HG02943 (cell line): ENCODE measurements at regions not wholly inside any gene's neighbourhood (a gene's known extent, or its start where the extent isn't known, plus 50 kb on each side); places are given as distances from the start of the nearest gene placed in this dataset.
"Not testable (repeated sequence)": the region's sequence is repeated elsewhere in the genome, so short reads cannot be mapped to it uniquely, and the experiment has no call there.

Experiments used
- ATAC-seq: cut with Tn5 transposase; IDR thresholded peaks from one replicate; pipeline ENCODE4 v1.9.1; 2021; ENCODE audit warnings: mild to moderate bottlenecking, low read depth, moderate library complexity; ENCODE audit not compliant: unreplicated experiment

DNA sequence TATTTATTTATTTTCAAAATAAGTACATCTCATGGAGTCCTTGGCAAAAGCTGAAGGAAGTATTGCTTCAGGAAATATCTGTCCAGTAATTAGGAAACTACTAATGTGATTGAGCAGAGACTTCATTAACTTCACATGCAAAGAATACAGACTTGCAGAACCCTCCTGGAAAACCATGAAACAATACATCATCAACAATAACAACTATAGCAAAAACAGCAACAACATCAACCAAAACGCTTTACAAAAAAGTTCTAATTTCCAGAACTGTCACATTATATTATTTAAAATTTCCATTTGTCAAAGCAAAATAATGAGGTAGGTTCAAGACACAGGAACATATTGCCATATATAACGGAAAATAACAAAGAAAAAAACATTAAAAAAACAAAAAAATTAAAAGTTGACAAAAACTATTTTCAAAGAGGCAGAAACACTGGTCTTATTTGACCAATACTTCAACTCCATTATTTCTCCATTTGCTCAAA, 79.8 kb upstream of the TOP3B start:
- ATAC-seq, result no peak

DNA sequence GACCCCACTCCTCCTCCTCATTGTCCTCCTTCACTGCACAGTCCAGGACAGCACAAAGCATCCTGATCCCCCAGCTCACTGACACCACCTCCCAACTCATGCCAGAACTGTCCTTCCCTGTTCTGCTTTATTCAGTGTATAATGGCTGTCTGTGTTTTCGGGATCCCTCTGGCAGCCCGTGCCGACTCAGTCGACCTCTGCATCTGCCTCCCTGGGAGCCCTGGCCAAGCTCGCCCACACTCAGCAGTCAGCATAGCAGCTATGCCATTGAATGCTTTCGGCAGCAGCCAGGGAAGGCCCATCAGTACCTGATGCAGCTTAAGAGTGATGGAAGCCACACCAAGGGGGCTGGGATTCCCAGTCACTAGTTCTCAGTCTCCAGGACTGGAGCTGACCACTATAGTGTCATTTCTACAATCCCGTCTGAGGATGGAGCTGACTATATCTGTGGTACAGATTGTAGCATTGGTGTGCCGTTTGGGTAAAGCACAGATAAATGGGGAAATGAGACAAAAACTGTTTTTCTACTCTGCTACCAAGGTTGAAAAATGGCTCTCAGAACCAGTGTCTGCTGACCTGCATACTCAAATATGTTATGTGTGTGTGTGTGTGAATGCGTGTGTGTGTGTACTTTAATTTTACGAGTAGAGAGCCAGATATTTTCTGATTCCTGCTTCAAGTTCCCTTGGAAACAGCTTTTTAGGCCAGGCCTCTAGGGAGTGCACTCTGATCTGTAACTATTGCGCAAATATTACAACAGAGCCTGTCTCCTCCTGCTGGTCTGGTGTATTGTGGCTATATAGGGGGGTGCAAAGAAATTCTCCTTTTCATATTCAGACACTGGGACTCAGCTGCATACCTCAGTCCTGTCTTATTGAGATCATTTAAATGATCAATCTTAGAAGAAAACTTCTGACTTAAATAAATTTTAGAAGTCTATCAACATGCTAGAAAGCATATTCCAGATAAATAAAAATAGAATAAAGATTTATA, 78.8 kb upstream of the TOP3B start:
- ATAC-seq, result no peak

DNA sequence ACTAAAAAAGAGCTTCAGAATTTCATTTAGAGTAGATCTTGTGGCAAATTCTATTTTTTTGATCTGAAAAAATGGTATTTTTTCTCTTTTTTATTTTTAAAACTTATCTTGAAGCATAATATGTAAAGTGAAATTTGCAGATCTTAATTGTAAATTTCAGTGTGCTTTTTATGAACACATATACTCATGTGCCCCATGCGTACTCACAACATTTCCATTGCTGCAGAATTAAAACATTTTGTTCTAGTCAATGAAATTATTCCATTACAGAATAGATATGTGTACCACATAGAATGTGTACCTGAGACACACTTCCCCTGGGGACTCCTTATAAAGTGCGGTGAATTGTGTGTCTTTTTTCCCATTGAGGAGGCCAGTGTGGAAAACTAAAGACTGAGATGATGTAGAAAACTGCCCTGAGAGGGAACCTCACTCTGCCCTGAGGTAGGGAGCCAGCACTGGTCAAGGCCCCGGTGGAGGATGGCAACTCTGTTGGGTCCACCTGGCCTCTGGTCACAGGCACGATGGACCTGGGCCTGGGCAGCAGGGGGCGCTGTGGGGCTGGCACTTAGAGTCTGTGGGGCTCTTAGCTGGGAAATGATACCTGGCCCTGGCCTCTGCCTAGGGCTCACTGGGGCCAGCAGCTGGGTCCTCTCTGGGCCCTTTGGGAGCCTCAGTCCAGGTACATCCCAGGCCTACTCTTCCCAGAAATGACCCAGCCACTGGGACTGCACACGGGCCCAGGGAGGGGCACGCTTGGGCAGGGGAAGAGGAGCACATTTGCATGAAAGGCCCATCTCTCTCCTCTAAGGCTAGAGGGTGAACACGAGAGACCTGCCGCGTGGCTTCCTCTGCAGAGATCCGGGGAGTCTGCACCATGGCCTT, 77.9 kb upstream of the TOP3B start:
- ATAC-seq, result no peak

DNA sequence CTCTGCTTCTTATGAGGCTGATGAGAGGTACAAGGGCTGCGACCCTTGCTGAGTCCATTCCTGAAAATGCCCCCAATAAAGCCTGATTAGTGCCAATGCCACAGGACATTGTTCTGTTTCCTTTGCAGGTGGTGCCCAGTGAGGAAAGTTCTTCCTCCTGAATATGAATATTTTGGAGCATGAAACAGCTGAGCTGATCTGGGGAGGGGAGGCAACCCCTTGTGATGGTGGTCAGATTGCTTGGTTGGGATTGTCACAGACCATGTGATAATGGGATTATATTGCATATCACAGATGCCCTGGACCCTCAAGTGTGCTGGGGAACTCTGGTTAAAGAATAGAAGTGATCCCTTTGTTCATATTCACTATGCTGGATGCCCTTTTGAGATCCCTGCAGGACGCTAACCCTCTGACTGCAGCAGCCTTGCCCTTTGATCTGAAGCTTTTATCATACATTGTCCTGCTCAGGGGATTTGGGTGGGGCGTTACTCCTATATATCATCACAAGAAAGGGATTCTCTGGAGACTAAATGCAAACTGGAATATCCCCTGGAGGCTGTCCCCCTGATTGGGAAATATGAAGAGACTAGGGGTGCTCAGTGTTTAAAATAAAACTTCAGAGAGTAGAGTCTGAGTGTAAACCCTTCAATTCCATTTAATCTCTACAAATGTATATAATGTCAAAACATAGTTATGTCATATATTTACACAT, 76.9 kb upstream of the TOP3B start:
- no peak for ATAC-seq

DNA sequence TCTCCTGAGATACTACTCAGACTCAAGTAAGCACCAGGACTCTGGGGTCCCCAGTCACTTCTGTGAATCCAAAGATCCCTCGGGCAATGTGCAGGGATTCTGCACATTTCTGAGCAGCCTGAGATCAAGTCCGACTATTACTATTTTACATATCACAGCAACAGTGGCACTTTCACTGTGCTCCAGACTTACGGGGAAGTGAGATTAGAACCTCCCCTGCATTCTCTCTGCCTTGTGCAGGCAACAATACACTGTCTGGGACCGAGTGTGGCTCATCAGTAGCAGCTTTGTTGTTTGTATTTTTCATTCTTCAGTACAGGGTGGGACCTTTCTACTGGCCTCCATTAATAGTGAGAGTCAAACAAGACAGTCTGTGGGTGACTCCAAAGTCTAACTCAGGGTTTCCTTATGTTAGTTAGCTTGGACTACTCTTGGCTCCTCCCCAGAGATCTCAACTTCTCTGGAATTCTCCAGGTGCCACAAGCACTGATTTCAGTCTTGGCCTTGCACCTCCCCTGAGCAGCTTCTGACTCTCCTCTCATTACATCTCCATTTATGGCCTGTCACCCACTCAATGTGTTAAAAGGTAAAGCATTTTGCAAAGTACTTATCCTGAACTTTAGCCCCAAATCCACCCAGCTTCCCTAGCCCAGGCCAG, 76.2 kb upstream of the TOP3B start:
- ATAC-seq, result no peak

DNA sequence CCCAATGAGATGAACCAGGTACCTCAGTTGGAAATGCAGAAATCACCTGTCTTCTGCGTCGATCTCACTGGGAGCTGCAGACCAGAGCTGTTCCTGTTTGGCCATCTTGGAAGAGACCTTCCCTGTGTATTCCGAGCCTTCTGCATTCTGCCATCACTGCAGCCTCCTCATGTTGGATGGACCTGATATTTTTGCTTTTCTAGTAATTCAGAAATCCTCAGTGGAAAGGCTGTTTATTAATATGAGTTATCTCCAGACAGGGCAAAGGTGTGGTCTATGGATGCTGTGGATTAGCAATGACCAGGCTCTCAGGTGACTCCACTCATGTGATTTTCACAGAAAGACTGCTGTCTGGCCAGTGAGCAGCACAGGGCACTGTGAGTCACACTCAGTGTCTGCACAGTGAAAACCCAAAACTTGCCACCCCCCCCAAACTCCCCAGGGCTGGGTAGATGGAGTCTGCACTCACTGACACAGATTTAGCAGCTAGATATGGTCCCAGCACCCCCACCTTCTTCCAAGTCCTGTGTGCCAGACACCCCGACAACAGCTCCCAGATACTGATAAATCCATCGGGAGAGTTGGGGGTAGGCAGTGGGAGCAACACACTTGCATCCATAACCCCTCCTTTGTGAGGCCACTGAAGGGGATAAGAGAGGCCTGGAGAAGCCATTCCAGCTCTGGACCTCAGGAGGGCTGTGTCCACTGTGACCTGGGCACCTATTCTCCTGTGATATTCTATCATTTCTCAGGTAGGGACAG, 75.2 kb upstream of the TOP3B start:
- ATAC-seq, result no peak

DNA sequence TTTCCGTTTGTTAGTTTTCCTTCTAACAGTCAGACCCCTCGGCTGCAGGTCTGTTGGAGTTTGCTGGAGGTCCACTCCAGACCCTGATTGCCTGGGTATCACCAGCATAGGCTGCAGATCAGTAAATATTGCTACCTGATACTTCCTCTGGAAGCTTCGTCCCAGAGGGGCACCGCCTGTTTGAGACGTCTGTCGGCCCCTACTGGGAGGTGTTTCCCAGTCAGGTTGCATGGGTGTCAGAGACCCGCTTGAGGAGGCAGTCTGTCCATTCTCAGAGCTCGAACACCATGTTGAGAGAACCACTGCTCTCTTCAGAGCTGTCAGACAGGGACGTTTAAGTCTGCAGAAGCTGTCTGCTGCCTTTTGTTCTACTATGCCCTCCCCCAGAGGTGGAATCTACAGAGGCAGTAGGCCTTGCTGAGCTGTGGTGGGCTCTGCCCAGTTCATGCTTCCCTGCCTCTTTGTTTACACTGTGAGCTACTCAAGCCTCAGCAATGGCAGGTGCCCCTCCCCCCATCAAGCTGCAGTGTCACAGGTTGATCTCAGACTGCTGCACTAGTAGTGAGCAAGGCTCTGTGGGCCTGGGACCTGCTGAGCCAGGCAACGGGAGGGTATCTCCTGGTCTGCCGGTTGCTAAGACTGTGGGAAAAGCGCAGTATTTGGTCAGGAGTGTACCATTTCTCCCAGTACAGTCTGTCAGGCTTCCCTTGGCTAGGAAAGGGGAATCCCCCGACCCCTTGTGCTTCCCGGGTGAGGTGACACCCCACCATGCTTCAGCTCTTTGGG, 74.4 kb upstream of the TOP3B start:
- ATAC-seq, result not testable (repeated sequence)

DNA sequence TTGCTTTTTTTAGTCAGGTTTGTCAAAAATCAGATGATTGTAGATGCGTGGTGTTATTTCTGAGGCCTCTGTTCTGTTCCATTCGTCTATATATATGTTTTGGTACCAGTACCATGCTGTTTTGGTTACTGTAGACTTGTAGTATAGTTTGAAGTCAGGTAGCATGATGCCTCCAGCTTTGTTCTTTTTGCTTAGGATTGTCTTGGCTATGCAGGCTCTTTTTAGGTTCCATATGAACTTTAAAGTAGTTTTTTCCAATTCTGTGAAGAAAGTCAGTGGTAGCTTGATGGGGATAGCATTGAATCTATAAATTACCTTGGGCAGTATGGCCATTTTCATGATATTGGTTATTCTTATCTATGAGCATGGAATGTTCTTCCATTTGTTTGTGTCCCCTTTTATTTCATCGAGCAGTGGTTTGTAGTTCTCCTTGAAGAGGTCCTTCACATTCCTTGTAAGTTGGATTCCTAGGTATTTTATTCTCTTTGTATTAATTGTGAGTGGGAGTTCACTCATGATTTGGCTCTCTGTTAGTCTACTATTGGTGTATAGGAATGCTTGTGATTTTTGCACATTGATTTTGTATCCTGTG, 70.1 kb upstream of the TOP3B start:
- ATAC-seq, result not testable (repeated sequence)

DNA sequence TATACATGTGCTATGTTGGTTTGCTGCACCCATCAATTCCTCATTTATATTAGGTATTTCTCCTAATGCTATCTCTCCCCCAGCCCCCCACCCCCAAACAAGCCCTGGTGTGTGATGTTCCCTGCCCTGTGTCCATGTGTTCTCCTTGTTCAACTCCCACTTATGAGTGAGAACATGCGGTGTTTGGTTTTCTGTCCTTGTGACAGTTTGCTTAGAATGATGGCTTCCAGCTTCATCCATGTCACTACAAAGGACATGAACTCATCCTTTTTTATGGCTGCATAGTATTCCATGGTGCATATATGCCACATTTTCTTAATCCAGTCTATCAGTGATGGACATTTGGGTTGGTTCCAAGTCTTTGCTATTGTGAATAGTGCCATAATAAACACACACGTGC, 68.4 kb upstream of the TOP3B start:
- not testable (repeated sequence) for ATAC-seq

DNA sequence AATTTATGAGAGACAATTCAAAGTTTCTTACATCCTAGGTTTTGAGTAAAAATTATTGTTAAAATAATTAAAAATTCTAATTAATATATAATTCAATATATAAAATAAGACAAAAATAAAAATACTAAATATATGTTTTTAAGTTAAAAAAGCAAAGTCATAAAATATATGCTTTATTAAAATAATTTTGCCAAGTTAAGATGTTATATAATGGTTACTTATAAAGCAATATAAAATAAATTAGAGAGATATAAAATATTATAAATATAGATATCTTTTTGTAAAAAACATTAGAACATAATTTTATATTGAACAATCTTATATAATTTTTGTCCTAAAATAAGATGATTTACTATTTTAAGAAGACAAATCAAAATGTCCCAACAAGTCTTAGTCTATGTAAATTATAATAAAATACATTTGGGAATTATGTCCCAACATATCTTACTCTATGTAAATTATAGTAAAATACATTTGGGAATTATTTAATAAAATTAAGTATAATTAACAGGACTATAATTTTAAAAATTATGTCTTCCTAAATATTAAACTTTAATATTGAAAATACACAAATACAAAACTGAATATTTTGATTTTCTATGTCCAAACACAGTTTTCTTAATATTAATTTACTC, 67.7 kb upstream of the TOP3B start:
- no peak for ATAC-seq

DNA sequence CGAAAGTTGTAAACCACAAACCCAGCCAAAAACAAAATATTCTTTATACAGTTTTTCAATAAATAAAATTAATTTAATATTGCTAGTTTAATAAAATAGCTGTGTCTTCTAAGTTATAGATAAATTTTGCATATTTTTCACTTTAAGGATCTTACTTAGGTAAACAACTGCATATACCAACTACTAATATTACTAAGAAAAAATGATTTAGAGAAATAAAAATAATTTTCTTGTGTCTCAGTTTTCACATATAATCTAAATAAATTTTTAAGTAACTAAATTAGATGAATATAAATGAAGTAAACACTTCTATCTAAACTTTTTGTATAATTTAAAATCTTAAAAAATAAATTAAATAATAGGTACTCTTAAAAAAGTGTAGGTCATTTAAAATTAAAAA, 67.1 kb upstream of the TOP3B start:
- ATAC-seq, result no peak

DNA sequence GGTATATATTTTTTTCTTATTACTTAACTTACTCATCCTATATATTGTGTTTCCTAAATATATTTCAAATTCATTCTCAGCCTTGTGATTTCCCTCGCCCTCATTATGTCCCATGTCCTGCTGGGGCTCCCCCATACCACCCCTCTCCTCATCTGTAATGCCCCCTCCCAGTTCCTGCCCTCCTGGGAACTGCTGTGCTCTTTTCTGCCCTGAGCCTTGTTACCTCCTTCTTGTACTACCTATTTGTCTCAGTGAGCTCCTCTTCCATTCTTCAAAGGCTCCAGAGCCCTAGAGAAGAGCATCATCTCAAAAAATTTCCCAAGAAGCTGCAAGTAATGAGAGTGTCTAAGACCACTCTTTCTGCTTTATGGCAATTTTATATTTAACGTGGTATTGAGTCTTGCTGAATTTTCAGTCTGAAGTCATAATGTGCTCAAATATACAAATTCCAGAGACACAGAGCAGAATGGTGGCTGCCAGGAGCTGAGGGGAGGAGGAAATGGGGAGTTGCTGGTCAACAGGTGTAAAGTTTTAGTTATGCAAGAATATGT, 66.5 kb upstream of the TOP3B start:
- ATAC-seq, result no peak

DNA sequence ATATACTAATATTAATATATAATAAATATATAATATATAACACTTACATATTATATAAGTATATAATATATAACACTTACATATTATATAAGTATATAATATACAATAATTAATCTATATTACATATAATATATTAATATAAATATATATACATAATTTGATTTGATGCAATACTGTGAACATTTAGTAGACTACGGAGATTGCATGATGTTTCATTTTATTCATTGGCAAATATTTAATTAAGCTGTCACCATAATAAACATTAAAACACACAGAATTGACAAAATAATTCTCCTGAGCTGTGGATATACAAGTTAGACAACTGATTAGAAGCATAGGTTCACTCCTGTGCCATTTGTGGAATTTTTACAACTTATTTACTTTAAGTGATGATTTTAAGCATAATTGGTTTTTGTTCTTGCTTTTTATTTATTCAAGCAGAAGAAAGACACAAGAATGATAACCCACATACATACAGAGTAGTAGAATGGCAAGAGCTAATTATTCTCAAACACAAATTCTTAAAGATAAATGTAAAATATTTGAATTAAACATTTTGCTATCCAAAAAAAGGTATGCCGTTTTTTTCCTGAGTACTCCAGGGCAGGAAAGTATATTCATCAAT, 65.8 kb upstream of the TOP3B start:
- no peak for ATAC-seq

DNA sequence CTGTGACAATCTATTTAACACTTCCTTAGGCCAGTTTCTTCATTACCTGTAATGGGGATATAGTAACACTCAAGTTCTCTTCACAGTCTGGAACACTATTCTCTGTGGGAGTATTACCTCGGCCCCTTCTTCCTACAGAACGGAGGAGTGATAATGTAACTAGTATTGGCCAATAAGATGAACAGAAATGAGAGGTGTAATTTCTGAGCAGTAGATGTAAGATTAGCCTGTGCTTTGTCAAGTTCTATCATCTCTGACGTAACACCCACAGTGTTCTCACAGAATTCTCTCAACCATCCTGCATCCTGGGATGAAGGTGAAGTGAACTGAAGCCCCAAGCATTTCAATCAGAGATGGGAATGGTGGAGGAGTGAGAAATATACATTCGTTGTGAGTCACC, 65.2 kb upstream of the TOP3B start:
- no peak for ATAC-seq

DNA sequence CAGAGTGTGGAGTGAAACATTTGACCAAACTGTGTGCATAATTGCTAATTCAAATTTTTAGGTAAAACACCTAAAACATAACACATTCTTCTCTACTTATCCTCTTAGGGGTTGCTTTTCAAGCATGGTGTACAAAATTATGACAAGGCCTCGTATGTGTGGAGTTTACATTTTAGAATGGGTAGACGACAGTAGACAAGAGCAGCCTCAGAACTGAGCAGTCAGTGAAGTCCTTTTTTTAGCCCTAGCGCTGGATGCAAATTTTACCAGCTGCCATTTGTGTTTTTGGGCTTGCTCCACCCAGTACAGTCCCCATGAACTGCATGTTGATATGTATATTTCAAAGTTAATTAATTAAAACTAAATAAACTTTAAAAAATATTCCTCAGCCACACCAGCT, 64.7 kb upstream of the TOP3B start:
- no peak for ATAC-seq

DNA sequence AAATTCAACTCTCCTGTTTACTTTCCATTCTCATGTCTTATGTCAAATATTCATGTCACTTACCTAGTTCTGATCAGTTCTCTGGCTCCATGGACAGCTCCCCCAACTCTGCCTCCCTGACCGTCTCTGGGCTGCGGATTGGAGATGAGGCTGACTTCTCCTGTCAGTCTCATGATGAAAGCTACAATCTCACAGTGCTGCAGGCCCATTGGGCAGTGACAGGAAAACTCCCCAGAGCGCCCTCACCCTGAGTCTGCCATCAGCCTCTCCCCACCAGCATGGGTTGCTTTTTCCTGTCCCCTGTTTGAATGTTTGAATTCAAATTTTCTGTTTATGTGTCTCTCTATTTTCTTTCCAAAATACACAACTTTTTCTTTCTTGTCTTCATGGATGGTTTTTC, 63.8 kb upstream of the TOP3B start:
- ATAC-seq, result no peak
